Psoas muscle (tissue), 7 donors: ENCODE measurements at regions not wholly inside any gene's neighbourhood (a gene's known extent, or its start where the extent isn't known, plus 50 kb on each side); places are given as distances from the start of the nearest gene placed in this dataset.
A peak's percentile ranks its signal among the peaks of the same experiment; 100 is the strongest.

Source experiments
- ATAC-seq, 4 donors: fragments of 200-7000 bp; cut with Tn5 transposase; one replicate each; pipeline ENCODE4 v1.9.1; 2020; ENCODE audit warnings: moderate library complexity in 3 of 4, mild to moderate bottlenecking in 2 of 4
- DNase-seq, 2 donors: peaks; one replicate each; pipeline ENCODE4 v3.0.0-alpha.2; 2020
- H3K27ac ChIP-seq: fragments of 200-600 bp; one replicate; pipeline ENCODE4 v1.8.0; 2022
- H3K27me3 ChIP-seq, 3 donors: fragments of 200-600 bp in 1 of 3; one replicate each; pipeline versions ENCODE4 v1.6.1 to v1.8.0; 2013 to 2022; ENCODE audit warnings: low read length in 2 of 3, mild to moderate bottlenecking in 2 of 3, moderate library complexity in 1 of 3; ENCODE audit not compliant: insufficient read depth in 3 of 3
- H3K36me3 ChIP-seq, 2 donors: fragments of 200-600 bp in 1 of 2; one replicate each; pipeline versions ENCODE4 v1.6.1 to v1.8.0; 2013 to 2022; ENCODE audit warnings: low read depth in 1 of 2, mild to moderate bottlenecking in 1 of 2, moderate library complexity in 1 of 2; ENCODE audit not compliant: insufficient read depth in 1 of 2
- H3K4me1 ChIP-seq: fragments of 200-600 bp; one replicate; pipeline ENCODE4 v1.8.0; 2022
- H3K4me3 ChIP-seq: fragments of 200-600 bp; one replicate; pipeline ENCODE4 v1.8.0; 2022; ENCODE audit warnings: mild to moderate bottlenecking
- H3K9me3 ChIP-seq: fragments of 200-600 bp; one replicate; pipeline ENCODE4 v1.8.0; 2022
- WGBS, 3 donors: extraction: QIAGEN DNeasy Blood & Tissue Kit; methylation state at CpG; one replicate each; pipeline versions ENCODE4 v1.1.6 to v1.1.7; 2013; 5-methylcytosine and 5-hydroxymethylcytosine counted together
- intact Hi-C, 2 donors: fragments of 100-400 bp; cut with DNase I; formaldehyde crosslinking; loops; one replicate each; pipeline versions ENCODE4 v1.11.0 to v1.14.2; 2022
- TF ChIP-seq, protein P1 (sequence below): fragments of 200-600 bp; IDR thresholded peaks from one replicate; pipeline ENCODE4 v1.8.0; 2022; ENCODE audit warnings: antibody characterized with exemption
- donor health status: healthy with polysubstance abuse.
- donor health status: DM: no; HTN: no; CAD: no; lungs with moderate emphysema.
- donor health status: Bipolar disorder and iron deficiency.
- donor health status: healthy.
- donor health status: DM: yes; HTN: yes; CAD: no.
- donor health status: DM: no; HTN: no; CAD: no.
- donor health status: DM: yes; HTN: yes; CAD: no.

- DNase-seq, result no peak
- Histone ChIP-seq H3K4me1 (no peaks in the 10 kb centered on the region), H3K27ac (no peak overlapping the region), H3K27me3 (peaks cover 0 to 2% (median 0%) of the 10 kb centered on the region in 3 donors), H3K9me3 (peaks cover 3% of the 10 kb centered on the region), H3K4me3 (no peak overlapping the region), H3K36me3 (no peaks in the 10 kb centered on the region)
- ATAC-seq, result no peak
- intact Hi-C loops, result no loop called here
- 81 to 87% (median 85%) methylated on average over 2 of the region's 2 CpGs for WGBS, 3 donors
- TF ChIP-seq, protein P1, sequence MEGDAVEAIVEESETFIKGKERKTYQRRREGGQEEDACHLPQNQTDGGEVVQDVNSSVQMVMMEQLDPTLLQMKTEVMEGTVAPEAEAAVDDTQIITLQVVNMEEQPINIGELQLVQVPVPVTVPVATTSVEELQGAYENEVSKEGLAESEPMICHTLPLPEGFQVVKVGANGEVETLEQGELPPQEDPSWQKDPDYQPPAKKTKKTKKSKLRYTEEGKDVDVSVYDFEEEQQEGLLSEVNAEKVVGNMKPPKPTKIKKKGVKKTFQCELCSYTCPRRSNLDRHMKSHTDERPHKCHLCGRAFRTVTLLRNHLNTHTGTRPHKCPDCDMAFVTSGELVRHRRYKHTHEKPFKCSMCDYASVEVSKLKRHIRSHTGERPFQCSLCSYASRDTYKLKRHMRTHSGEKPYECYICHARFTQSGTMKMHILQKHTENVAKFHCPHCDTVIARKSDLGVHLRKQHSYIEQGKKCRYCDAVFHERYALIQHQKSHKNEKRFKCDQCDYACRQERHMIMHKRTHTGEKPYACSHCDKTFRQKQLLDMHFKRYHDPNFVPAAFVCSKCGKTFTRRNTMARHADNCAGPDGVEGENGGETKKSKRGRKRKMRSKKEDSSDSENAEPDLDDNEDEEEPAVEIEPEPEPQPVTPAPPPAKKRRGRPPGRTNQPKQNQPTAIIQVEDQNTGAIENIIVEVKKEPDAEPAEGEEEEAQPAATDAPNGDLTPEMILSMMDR, result no peak
These were observed 83.8 kb downstream of the SETD4 start for GRCh38 chr21:35976481-35976880.

- peaks cover 3% of the 10 kb centered on the region for H3K9me3 ChIP-seq
- intact Hi-C loops, result no loop called here
- TF ChIP-seq, protein P1, result no peak
- no peaks in the 10 kb centered on the region for H3K4me1 ChIP-seq
- H3K36me3 ChIP-seq, result no peaks in the 10 kb centered on the region
- H3K27me3 ChIP-seq, result peaks cover 0 to 2% (median 0%) of the 10 kb centered on the region in 3 donors
- ATAC-seq, result no peak
- no peak for DNase-seq
- no peak overlapping the region for H3K27ac ChIP-seq
- H3K4me3 ChIP-seq, result no peak overlapping the region
- WGBS, 3 donors, result 65 to 76% (median 74%) methylated on average over 11 of the region's 11 CpGs
These were observed 85.6 kb downstream of the SETD4 start for GRCh38 chr21:35974775-35975174.

GRCh38 chr21:35971824-35972223 lies 88.5 kb downstream of the SETD4 start:
- 93 to 100% (median 96%) methylated on average over 1 of the region's 1 CpG for WGBS, 3 donors
- DNase-seq (no peak), ATAC-seq (peak in 1 of 4 donors; percentile 62)
- Histone ChIP-seq H3K27ac (no peak overlapping the region), H3K27me3 (no peaks in the 10 kb centered on the region), H3K4me3 (no peak overlapping the region), H3K9me3 (no peaks in the 10 kb centered on the region), H3K36me3 (no peaks in the 10 kb centered on the region), H3K4me1 (no peaks in the 10 kb centered on the region)
- TF ChIP-seq, protein P1, result no peak
- intact Hi-C loops, result no loop called here

DNA sequence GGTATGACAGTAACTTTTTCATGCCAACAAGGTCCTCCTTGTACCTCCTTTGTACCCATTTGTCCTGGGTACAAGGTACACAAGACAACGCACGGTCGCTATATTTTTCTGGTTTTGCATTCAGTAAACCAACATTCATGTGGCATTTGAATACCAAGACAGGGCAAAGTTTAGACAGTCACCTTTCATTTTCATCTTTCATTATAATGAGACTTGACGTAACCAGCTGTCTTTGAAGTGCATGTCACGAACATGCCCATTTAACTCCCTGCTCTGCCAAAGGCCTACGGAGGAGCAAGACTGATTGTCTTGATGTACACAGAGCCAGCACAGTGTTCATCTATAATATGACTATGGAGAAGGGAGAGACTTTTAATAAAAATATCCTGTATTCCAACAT lies 91.0 kb downstream of the SETD4 start:
- no peaks in the 10 kb centered on the region for H3K27me3 ChIP-seq
- 45 to 93% (median 71%) methylated on average over 6 of the region's 6 CpGs for WGBS, 3 donors
- TF ChIP-seq, protein P1, result no peak
- no peaks in the 10 kb centered on the region for H3K4me1 ChIP-seq
- H3K4me3 ChIP-seq, result no peak overlapping the region
- H3K27ac ChIP-seq, result no peak overlapping the region
- ATAC-seq (no peak), DNase-seq (no peak)
- H3K9me3 ChIP-seq, result no peaks in the 10 kb centered on the region
- H3K36me3 ChIP-seq, result no peaks in the 10 kb centered on the region
- intact Hi-C loops, result no loop called here

DNA sequence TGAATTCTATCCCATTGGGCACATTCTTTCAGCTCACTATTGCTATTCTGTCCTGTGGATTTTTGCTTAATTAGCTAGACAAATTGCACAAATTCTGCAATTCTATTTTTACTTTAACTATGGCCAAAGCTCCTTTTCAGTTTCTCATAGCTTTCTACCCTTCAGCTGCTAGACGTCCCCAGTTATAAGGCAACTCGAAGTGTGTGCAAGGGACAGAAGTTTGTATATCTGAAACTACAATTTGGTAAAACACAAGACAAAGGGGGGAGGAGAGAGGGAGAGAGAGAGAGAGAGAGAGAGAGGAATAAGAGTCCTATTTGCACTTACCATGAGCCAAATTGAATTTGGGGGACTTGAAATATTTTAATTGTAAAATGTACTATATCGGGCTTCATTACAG lies 91.8 kb downstream of the SETD4 start:
- Histone ChIP-seq H3K27me3 (no peaks in the 10 kb centered on the region), H3K27ac (no peak overlapping the region), H3K4me3 (no peak overlapping the region), H3K9me3 (no peaks in the 10 kb centered on the region), H3K4me1 (no peaks in the 10 kb centered on the region), H3K36me3 (no peaks in the 10 kb centered on the region)
- no peak for DNase-seq
- no peak for ATAC-seq
- intact Hi-C loops, result no loop called here
- 84 to 90% (median 85%) methylated on average over 3 of the region's 3 CpGs for WGBS, 3 donors
- TF ChIP-seq, protein P1, result no peak
